GM23248 (cell line): ENCODE measurements at regions not wholly inside any gene's neighbourhood (a gene's known extent, or its start where the extent isn't known, plus 50 kb on each side); places are given as distances from the start of the nearest gene placed in this dataset.

ENCODE experiments used
- EZH2 ChIP-seq: fragments of 200-600 bp; sonication (generic); IDR thresholded peaks from 2 replicates; pipeline ENCODE4 v1.6.1; 2018; ENCODE audit warnings: antibody characterized with exemption, mild to moderate bottlenecking; ENCODE audit not compliant: insufficient read depth, poor library complexity, severe bottlenecking
- EZH2phosphoT487 ChIP-seq: fragments of 200-600 bp; sonication (generic); IDR thresholded peaks from 2 replicates; pipeline ENCODE4 v1.6.1; 2018; ENCODE audit warnings: antibody characterized with exemption, moderate library complexity, mild to moderate bottlenecking, low read depth; ENCODE audit not compliant: insufficient read depth

- TF ChIP-seq EZH2phosphoT487 (no peak), EZH2 (no peak)
These were observed 86.0 kb upstream of the SNTG2 start for GRCh38 chr2:864501-865106.
